D721Med (cell line): ENCODE measurements at regions not wholly inside any gene's neighbourhood (a gene's known extent, or its start where the extent isn't known, plus 50 kb on each side); places are given as distances from the start of the nearest gene placed in this dataset.

Experiments used
- DNase-seq: peaks from one replicate; pipeline ENCODE4 v3.0.0; 2011; ENCODE audit warnings: low spot score; ENCODE audit not compliant: insufficient read length
- FAIRE-seq: peaks from 2 replicates; lab custom pipeline; 2011; peaks lifted over from hg19 to GRCh38; lab: Jason Lieb, UNC
- TF ChIP-seq, protein P1 (sequence below): IDR thresholded peaks from 2 replicates; pipeline ENCODE4 v1.5.1; 2012; ENCODE audit warnings: mild to moderate bottlenecking, control low read depth; ENCODE audit not compliant: insufficient read depth; ENCODE audit errors: missing control alignments

DNA sequence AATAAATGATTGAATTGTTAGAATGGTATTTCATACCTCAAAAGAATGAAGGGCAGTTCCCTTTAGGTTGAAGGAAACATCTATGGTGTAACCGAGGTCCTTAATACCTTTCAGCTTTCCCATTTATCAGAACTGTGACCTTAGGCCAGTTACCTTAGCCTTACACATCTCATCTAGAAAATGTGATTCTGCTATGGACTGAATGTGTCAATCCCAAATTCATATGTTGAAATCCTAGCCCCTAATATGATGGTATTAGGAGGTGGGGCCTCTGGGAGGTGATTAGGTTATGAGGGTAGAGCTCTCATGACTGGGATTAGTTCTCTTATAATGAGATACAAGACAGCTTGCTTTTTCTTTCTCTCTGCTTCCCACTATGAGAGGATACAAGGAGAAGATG is 441.9 kb downstream of the PLK2 start:
- FAIRE-seq (no peak), DNase-seq (no peak)
- TF ChIP-seq, protein P1, sequence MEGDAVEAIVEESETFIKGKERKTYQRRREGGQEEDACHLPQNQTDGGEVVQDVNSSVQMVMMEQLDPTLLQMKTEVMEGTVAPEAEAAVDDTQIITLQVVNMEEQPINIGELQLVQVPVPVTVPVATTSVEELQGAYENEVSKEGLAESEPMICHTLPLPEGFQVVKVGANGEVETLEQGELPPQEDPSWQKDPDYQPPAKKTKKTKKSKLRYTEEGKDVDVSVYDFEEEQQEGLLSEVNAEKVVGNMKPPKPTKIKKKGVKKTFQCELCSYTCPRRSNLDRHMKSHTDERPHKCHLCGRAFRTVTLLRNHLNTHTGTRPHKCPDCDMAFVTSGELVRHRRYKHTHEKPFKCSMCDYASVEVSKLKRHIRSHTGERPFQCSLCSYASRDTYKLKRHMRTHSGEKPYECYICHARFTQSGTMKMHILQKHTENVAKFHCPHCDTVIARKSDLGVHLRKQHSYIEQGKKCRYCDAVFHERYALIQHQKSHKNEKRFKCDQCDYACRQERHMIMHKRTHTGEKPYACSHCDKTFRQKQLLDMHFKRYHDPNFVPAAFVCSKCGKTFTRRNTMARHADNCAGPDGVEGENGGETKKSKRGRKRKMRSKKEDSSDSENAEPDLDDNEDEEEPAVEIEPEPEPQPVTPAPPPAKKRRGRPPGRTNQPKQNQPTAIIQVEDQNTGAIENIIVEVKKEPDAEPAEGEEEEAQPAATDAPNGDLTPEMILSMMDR: no peak

DNA sequence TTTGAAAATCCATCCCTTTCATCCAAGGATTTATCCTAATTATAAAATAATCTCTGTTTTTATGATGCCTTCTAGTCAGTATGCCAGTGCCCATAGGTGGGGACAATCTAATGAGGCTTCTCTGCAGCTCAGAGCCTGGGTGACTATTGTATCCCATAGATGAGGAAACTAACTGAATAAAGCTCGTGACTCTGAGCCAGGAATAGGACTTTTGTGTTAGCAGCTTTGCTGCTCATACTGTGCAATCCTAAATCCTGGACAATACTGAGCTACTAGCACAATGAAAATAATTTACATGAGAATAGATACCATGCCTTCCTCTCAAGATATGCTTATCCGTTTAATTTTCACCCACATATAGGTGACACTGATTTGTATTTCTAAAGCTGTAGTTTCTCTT is 443.0 kb downstream of the PLK2 start:
- FAIRE-seq (no peak), DNase-seq (no peak)
- TF ChIP-seq, protein P1: no peak

DNA sequence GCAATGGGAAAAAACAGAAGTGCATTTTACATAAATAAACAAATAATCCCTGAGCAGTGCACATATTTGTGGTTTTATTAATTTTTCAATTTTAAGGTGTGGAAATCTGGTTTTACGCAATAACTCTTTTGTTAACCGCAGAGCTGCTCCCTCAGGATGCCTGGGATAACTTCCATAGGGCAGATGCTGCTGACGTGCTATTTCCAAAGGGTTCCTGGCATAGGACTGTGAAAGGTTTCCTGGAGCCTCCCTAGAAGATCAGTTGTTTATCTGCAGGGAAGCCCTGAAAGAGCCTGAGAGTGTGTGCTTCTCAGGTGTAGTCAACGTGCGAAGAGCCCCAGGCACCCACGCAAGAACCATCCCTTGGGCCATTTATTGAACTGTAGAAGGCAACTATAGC is 443.5 kb downstream of the PLK2 start:
- DNase-seq (no peak), FAIRE-seq (no peak)
- TF ChIP-seq, protein P1: no peak

DNA sequence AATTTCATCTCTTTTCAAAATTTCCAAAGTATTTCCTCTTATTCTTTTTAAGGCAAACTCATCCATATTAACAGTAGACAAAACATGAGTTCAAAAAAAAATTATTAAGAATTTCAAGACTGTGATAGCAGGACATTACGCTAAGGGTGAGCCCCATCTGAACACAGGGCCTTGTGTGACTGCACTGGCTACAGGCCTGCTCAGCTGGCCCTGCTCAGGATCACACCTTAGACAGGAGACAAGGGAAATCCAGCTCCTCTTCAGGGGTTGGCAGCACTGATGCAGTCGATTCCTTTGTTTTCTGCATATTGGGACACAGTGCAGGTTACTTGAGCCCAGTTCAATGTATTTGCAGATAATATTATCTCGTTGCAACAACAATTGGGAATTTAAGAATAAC is 444.7 kb downstream of the PLK2 start:
- no peak for DNase-seq
- TF ChIP-seq, protein P1: no peak

DNA sequence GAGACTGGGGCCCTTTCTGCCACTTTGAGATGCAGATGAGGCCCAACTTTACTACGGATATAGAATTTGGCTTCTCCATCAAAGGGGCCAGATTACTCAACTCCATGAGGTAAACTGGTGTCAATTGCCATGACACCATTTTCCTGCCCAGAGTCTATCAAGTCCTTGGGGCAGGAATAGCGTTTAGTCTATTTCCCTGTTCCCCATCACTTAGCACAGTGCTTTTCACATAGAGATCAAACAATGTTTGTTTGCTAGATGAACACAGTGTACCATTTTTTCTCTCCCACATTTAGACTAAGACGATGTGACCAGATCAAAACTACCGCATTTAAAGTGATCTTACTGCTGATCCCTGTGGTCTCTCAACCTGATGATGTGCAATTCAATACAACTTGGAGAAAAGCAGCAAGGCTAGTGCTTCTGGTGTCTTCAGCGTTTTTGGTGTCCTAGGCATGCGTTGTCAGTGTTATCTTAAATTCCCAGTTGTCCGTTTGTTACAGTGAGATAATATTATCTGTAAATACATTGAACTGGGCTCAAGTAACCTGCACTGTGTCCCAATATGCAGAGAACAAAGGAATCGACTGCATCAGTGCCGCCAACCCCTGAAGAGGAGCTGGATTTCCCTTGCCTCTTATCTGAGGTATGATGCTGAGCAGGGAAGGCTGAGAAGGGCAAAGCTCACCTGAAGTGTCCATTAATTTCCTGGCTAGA is 446.2 kb downstream of the PLK2 start:
- no peak for FAIRE-seq
- no peak for DNase-seq
- TF ChIP-seq, protein P1: no peak

More for the DNA sequence above, 444.7 kb downstream of the PLK2 start:
- no peak for FAIRE-seq

DNA sequence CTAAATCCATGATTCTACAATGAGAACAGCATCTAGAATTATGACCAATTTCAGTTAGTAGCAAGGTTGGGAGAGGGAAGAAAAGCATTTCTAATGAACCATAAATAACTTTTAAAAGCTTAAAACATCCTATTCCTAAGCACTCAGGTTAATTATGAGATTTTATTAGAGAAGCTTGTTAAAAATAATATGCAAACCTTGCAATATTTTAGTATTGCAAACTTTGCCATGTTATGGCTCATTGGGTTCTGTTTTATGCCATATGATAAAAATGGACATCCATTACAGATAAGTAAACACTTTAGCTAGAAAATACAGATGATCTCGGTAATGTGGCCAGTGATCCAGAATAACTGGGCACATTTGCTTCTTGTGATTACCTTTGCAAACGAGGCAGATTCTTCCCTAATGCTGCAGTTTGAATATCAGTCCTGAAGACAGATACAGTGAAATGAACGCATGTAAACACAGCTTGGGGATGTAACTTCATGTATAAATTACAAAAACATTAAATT is 447.0 kb downstream of the PLK2 start:
- DNase-seq (no peak), FAIRE-seq (no peak)
- TF ChIP-seq, protein P1: no peak

DNA sequence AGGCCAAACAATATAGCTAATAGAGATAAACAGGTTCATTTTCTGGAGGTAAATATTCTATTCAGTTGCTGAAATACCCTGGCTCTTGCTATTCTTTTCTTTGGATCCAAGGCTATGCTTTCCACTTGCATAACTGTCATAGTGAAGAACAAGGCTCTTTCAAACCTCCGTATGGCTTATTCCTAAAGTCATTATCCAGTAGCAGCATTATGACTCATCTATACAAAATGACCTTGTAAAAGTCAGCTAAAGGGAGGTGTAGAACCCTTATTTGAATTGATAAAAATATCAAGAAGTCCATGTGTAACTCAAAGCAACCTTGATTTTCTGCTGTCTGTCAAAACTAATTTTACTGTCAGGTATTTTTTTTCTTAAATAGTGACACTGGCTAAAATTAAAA is 447.8 kb downstream of the PLK2 start:
- FAIRE-seq (no peak), DNase-seq (no peak)
- TF ChIP-seq, protein P1: no peak
